ENCODE measurements at regions not wholly inside any gene's neighbourhood (a gene's known extent, or its start where the extent isn't known, plus 50 kb on each side); places are given as distances from the start of the nearest gene placed in this dataset.

DNA sequence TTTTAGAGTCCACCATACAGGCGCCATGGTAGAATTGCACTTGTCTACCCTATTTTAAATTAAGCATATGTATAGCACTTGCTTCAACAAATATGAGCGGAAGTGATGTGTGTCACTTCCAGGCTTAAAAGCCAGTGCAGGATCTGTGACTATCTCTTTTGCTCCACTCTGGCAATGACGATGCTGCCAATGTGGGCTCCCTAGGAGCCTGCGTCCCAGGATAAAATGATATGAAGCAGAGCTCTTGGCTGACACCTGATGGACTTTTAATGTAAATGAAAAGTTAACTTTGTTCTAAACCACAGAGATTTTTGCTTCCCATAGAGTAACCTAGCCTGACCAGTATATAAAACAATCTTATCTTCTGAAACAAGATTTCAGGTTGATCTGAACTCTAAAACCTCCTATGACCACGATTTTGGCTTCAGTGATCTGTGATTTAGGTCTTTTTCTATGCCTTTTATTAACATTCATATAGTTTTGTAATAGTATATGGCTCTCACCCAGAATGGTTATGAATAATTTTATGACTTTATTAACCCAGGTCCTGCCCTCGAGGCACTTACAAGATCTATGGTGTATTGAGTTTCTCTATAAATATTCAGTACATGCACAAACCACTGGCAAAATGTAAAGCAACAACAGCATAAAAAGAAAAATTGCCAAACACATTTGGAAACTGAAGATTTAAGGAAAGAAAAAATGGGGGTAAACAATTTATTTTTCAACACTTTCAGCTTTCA is 422.5 kb upstream of the PIK3C3 start:
- Histone ChIP-seq H3K4me3 (ENCODE audit: low read length) (no peak overlapping the region), H3K9me3 (ENCODE audit: control insufficient read depth, low read length) (no peaks in the 10 kb centered on the region), H3K36me3 (ENCODE audit: control insufficient read depth, insufficient read depth, low read length, severe bottlenecking) (no peaks in the 10 kb centered on the region), H3K27me3 (replicated peaks; ENCODE audit: control insufficient read depth, insufficient read depth, low read length) (no peaks in the 10 kb centered on the region), H3K4me1 (ENCODE audit: control insufficient read depth, insufficient read depth, low read length) (no peaks in the 10 kb centered on the region), H3K9ac (ENCODE audit: low read length) (no peak overlapping the region)
- peak; percentile 51 for DNase-seq (ENCODE audit: low read depth)

DNA sequence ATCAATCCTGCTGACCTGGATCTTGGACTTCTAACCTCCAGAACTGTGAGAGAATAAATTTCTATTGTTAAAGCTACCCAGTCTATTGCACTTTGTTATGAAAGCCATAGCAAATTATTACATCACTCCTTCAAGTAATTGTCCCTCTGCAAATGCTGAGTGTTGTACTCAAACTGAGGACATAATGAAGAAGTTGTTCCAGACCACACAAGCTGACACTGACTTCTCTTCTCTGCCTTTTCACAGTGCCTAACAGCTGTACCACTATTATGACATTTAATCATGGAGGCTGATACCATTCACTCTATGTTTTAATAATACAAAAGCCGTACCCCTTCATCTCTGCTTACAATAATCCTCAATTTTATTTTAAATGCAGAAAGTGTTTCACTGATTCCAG is 424.1 kb upstream of the PIK3C3 start:
- no peaks in the 10 kb centered on the region for H3K27me3 ChIP-seq (replicated peaks; ENCODE audit: control insufficient read depth, insufficient read depth, low read length)
- H3K9me3 ChIP-seq (ENCODE audit: control insufficient read depth, low read length) = no peaks in the 10 kb centered on the region
- no peaks in the 10 kb centered on the region for H3K4me1 ChIP-seq (ENCODE audit: control insufficient read depth, insufficient read depth, low read length)
- no peaks in the 10 kb centered on the region for H3K36me3 ChIP-seq (ENCODE audit: control insufficient read depth, insufficient read depth, low read length, severe bottlenecking)
- no peak overlapping the region for H3K9ac ChIP-seq (ENCODE audit: low read length)
- no peak for DNase-seq (ENCODE audit: low read depth)
- no peak overlapping the region for H3K4me3 ChIP-seq (ENCODE audit: low read length)

DNA sequence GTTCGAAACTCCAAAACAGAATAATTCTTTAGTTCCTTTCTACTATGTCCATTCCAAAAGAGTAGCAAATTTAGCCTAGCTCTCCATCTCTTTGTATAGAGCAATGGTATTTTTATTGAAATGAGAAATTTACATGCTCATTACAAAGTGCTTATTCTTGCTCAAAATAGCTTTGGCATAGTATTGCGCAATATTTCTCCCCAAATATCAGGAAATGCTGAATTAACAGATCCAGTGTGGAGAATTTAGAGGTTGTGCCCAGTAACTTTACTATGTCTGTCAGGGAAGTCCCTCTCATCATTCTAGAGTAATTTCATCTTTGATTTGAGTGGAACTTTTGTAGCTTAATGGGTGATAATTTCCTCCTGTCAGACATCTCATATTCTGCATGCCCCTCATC is 425.9 kb upstream of the PIK3C3 start:
- Histone ChIP-seq H3K4me3 (ENCODE audit: low read length) (no peak overlapping the region), H3K9ac (ENCODE audit: low read length) (no peak overlapping the region), H3K27me3 (replicated peaks; ENCODE audit: control insufficient read depth, insufficient read depth, low read length) (no peaks in the 10 kb centered on the region), H3K4me1 (ENCODE audit: control insufficient read depth, insufficient read depth, low read length) (no peaks in the 10 kb centered on the region), H3K36me3 (ENCODE audit: control insufficient read depth, insufficient read depth, low read length, severe bottlenecking) (no peaks in the 10 kb centered on the region), H3K9me3 (ENCODE audit: control insufficient read depth, low read length) (no peaks in the 10 kb centered on the region)
- DNase-seq (ENCODE audit: low read depth) = peak; percentile 32

DNA sequence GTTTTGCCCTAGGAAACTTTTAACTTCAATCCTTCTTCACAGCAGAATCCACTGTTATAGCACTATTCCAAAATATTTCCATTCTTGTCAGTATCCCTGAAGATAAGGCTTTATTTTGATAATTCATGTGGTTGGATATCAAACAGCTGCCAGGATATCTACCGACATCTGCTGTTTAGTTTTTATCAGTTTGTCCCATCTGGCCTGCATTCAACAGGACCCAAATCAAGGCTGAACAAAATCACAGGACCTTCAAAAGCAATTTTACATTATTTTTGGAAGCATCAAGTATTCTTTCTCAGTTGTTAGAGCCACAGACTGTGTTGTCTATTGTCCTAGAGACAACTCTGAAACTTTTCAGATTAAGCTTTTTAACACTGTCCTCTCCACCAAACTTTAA is 429.0 kb upstream of the PIK3C3 start:
- H3K9ac ChIP-seq (ENCODE audit: low read length) = no peak overlapping the region
- H3K36me3 ChIP-seq (ENCODE audit: control insufficient read depth, insufficient read depth, low read length, severe bottlenecking) = no peaks in the 10 kb centered on the region
- no peaks in the 10 kb centered on the region for H3K9me3 ChIP-seq (ENCODE audit: control insufficient read depth, low read length)
- no peaks in the 10 kb centered on the region for H3K27me3 ChIP-seq (replicated peaks; ENCODE audit: control insufficient read depth, insufficient read depth, low read length)
- H3K4me1 ChIP-seq (ENCODE audit: control insufficient read depth, insufficient read depth, low read length) = no peaks in the 10 kb centered on the region
- DNase-seq (ENCODE audit: low read depth) = no peak
- no peak overlapping the region for H3K4me3 ChIP-seq (ENCODE audit: low read length)

DNA sequence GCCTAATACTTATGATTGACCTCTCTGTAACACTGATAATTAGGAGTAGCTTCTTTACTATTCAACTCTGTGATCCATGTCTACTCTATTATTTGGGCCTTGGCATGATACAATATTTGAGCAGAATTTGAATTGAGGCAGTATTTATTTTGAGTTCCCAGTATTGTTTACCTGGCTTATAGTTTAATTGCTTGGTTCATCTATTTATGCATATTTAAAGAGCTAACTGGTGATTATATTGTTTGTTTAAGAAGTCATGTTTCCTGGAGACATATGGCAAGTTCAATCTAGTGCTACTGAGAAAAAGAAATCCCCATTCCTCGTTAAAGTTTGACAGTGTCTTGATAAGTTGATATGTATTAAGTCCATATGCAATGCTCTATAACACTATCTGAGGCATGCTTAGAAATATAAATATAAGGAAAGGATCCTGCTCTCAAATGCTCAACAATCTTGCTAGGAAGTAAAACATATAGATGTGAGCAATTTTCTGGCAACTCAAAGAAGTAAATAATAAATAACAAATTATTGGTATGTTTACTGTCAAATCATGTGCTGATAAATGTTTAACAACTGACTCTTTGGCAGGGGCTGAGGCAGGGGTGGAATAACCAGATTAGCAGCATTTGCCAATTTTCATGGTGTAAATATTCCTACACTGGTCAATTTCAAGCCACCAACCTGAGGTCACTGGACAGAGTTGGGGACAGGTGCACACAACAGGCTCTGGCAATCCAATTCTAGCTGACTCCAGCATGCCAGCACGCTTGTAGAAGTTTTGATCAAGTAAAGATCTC is 430.2 kb upstream of the PIK3C3 start:
- Histone ChIP-seq H3K4me3 (ENCODE audit: low read length) (no peak overlapping the region), H3K4me1 (ENCODE audit: control insufficient read depth, insufficient read depth, low read length) (no peaks in the 10 kb centered on the region), H3K36me3 (ENCODE audit: control insufficient read depth, insufficient read depth, low read length, severe bottlenecking) (no peaks in the 10 kb centered on the region), H3K27me3 (replicated peaks; ENCODE audit: control insufficient read depth, insufficient read depth, low read length) (no peaks in the 10 kb centered on the region), H3K9me3 (ENCODE audit: control insufficient read depth, low read length) (no peaks in the 10 kb centered on the region), H3K9ac (ENCODE audit: low read length) (no peak overlapping the region)
- DNase-seq (ENCODE audit: low read depth) = no peak

DNA sequence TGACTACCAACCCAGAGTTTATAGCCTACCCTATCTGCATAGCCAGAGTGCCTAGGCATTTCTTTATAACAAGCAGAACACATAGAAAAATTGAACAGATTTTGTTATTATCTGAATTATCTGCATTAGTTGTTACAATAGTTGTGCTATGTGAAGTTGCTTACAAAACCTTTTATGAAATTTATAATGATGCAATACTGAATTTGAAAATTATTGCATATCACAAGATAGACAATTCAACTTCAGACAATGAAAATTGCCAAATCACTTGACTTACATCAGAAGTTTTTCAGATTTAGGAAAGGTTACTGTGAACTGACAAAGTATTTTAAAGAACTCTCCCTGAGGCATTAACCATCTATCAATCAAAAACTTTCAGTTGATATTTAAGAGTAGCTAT is 437.9 kb upstream of the PIK3C3 start:
- Histone ChIP-seq H3K9ac (ENCODE audit: low read length) (no peak overlapping the region), H3K4me3 (ENCODE audit: low read length) (no peak overlapping the region), H3K36me3 (ENCODE audit: control insufficient read depth, insufficient read depth, low read length, severe bottlenecking) (no peaks in the 10 kb centered on the region), H3K27me3 (replicated peaks; ENCODE audit: control insufficient read depth, insufficient read depth, low read length) (no peaks in the 10 kb centered on the region), H3K9me3 (ENCODE audit: control insufficient read depth, low read length) (no peaks in the 10 kb centered on the region), H3K4me1 (ENCODE audit: control insufficient read depth, insufficient read depth, low read length) (no peaks in the 10 kb centered on the region)
- peak; percentile 19 for DNase-seq (ENCODE audit: low read depth)

DNA sequence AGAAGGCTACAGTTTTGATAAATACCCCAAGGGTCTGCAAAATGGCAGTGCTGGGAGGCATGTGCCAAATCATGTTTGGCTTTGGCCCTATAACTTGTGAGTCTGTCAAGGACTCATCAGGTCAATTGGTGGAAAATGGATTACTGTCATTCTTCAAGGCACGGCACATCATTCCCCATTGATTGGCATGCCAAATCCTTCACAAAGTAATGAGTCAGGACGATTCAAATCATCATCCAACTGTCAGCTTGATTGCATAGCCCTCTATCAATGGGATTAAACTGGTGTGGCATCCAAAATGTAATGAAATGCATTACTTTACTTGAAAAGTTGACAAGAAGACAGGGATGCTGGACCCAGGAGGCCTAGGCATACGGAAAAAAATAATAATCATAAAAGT is 441.6 kb upstream of the PIK3C3 start:
- H3K9ac ChIP-seq (ENCODE audit: low read length) = no peak overlapping the region
- H3K9me3 ChIP-seq (ENCODE audit: control insufficient read depth, low read length) = no peaks in the 10 kb centered on the region
- H3K36me3 ChIP-seq (ENCODE audit: control insufficient read depth, insufficient read depth, low read length, severe bottlenecking) = no peaks in the 10 kb centered on the region
- H3K4me3 ChIP-seq (ENCODE audit: low read length) = no peak overlapping the region
- no peak for DNase-seq (ENCODE audit: low read depth)
- no peaks in the 10 kb centered on the region for H3K4me1 ChIP-seq (ENCODE audit: control insufficient read depth, insufficient read depth, low read length)
- no peaks in the 10 kb centered on the region for H3K27me3 ChIP-seq (replicated peaks; ENCODE audit: control insufficient read depth, insufficient read depth, low read length)

DNA sequence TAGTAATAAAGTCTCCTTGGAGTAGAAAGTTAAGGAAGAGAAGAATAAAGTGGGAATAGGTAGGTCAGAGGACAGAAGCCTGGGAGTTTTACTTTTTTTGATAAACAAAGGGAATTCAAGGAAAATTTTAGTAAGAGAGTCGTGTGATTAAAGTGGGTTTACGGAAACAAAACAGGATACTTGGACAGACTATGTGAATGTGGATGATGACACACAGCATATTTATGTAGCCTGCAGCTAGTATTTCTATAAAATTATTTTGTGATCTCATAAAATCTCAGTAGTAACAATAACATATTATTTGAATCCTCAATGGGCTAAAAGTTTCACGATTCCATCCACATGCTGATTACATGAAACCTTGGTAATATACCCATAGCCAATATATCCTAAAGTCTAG is 450.7 kb upstream of the PIK3C3 start:
- no peaks in the 10 kb centered on the region for H3K36me3 ChIP-seq (ENCODE audit: control insufficient read depth, insufficient read depth, low read length, severe bottlenecking)

DNA sequence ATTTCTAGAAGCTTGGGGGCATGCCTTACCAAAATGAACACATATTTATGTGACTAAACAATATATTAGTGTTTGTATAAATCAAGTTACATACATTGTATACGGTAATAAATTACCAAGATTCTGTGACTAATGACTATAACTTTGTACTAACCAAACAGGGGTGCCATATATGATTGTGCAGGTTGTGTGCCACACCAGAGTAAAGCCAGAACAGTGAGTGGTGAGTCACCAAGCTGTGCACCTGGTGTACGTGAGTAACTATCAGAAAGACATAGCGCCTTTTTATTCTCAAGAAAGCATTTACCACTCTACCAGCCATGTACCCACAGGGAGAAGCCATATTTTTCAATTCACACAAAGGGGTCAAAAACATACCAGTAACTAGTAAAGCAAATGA is 453.2 kb upstream of the PIK3C3 start:
- H3K9ac ChIP-seq (ENCODE audit: low read length) = no peak overlapping the region
- no peaks in the 10 kb centered on the region for H3K9me3 ChIP-seq (ENCODE audit: control insufficient read depth, low read length)
- H3K4me3 ChIP-seq (ENCODE audit: low read length) = no peak overlapping the region
- H3K36me3 ChIP-seq (ENCODE audit: control insufficient read depth, insufficient read depth, low read length, severe bottlenecking) = no peaks in the 10 kb centered on the region
- no peaks in the 10 kb centered on the region for H3K27me3 ChIP-seq (replicated peaks; ENCODE audit: control insufficient read depth, insufficient read depth, low read length)
- DNase-seq (ENCODE audit: low read depth) = no peak
- no peaks in the 10 kb centered on the region for H3K4me1 ChIP-seq (ENCODE audit: control insufficient read depth, insufficient read depth, low read length)

More for the DNA sequence above, 450.7 kb upstream of the PIK3C3 start:
- no peak overlapping the region for H3K9ac ChIP-seq (ENCODE audit: low read length)
- H3K4me3 ChIP-seq (ENCODE audit: low read length) = no peak overlapping the region
- H3K4me1 ChIP-seq (ENCODE audit: control insufficient read depth, insufficient read depth, low read length) = no peaks in the 10 kb centered on the region
- H3K9me3 ChIP-seq (ENCODE audit: control insufficient read depth, low read length) = no peaks in the 10 kb centered on the region
- no peaks in the 10 kb centered on the region for H3K27me3 ChIP-seq (replicated peaks; ENCODE audit: control insufficient read depth, insufficient read depth, low read length)
- peak; percentile 47 for DNase-seq (ENCODE audit: low read depth)

DNA sequence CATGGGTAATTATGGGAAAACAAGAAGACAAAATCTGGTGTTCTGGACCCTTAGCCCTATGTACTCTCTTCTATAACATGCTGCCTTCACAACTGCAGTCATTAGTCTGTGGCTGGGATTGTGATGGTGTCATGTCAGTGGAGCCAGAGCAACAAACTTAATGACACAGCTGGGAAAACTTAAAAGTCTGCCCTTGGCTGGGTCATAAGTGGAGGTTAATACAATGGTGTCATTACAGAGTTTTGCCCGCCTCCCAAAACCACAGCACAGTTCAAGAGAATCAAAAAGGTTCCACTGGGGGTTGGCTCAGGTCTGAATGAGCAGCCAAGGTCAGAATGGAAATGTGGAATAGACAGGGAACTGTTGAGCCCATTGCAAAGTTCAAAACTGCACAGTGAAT is 455.7 kb upstream of the PIK3C3 start:
- DNase-seq (ENCODE audit: low read depth) = no peak
- no peaks in the 10 kb centered on the region for H3K27me3 ChIP-seq (replicated peaks; ENCODE audit: control insufficient read depth, insufficient read depth, low read length)
- no peak overlapping the region for H3K4me3 ChIP-seq (ENCODE audit: low read length)
- no peaks in the 10 kb centered on the region for H3K9me3 ChIP-seq (ENCODE audit: control insufficient read depth, low read length)
- H3K9ac ChIP-seq (ENCODE audit: low read length) = no peak overlapping the region
- H3K4me1 ChIP-seq (ENCODE audit: control insufficient read depth, insufficient read depth, low read length) = no peaks in the 10 kb centered on the region
- H3K36me3 ChIP-seq (ENCODE audit: control insufficient read depth, insufficient read depth, low read length, severe bottlenecking) = no peaks in the 10 kb centered on the region

DNA sequence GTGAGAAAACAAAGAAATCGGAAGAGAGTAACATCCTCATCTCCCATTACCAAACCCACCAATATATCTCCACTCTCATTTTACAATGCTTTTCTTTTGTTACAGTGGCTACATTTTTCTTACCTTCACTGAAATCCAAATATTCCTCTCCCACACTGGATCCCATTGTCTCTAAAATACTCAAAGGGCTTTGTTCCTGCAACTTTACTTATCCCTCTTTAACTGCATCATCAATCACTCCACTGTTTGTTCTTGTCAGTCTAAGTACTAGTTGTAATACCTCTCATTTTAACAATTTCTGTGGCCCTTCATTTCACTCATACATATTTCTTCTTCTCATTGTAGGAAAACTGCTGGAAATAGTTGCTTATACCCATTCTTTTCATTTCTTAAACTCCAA is 464.2 kb upstream of the PIK3C3 start:
- Histone ChIP-seq H3K9me3 (ENCODE audit: control insufficient read depth, low read length) (no peaks in the 10 kb centered on the region), H3K9ac (ENCODE audit: low read length) (no peak overlapping the region), H3K27me3 (replicated peaks; ENCODE audit: control insufficient read depth, insufficient read depth, low read length) (no peaks in the 10 kb centered on the region), H3K4me3 (ENCODE audit: low read length) (no peak overlapping the region), H3K36me3 (ENCODE audit: control insufficient read depth, insufficient read depth, low read length, severe bottlenecking) (no peaks in the 10 kb centered on the region), H3K4me1 (ENCODE audit: control insufficient read depth, insufficient read depth, low read length) (no peaks in the 10 kb centered on the region)
- no peak for DNase-seq (ENCODE audit: low read depth)
